ENCODE measurements at regions not wholly inside any gene's neighbourhood (a gene's known extent, or its start where the extent isn't known, plus 50 kb on each side); places are given as distances from the start of the nearest gene placed in this dataset.

- H3K4me1 ChIP-seq = no peaks in the 10 kb centered on the region
- no peak overlapping the region for H3K27ac ChIP-seq
- ATAC-seq (no peak), DNase-seq (no peak)
- no peaks in the 10 kb centered on the region for H3K36me3 ChIP-seq (replicated peaks in 1 of 2; ENCODE audit: insufficient read depth in 1 of 2, low read depth in 2 of 2)
- H3K4me3 ChIP-seq = no peak overlapping the region
- TF ChIP-seq CTCF (IDR thresholded peaks at IDR 0.05) (no peak), POLR2A (IDR thresholded peaks at IDR 0.05) (no peak)
- intact Hi-C loops (cut with DNase I) = no loop called here
- H3K9me3 ChIP-seq = no peaks in the 10 kb centered on the region
- no peaks in the 10 kb centered on the region for H3K27me3 ChIP-seq
- 62 to 81% methylated on average over 5 of the region's 5 CpGs for WGBS, 2 donors
Observed at GRCh38 chr6:71452697-71453370, 164.2 kb downstream of the OGFRL1 start.

- H3K4me3 ChIP-seq = no peak overlapping the region
- no peak overlapping the region for H3K27ac ChIP-seq
- DNase-seq (no peak), ATAC-seq (no peak)
- intact Hi-C loops (cut with DNase I) = no loop called here
- TF ChIP-seq CTCF (IDR thresholded peaks at IDR 0.05) (no peak), POLR2A (IDR thresholded peaks at IDR 0.05) (no peak)
- H3K4me1 ChIP-seq = no peaks in the 10 kb centered on the region
- H3K9me3 ChIP-seq = no peaks in the 10 kb centered on the region
- H3K27me3 ChIP-seq = no peaks in the 10 kb centered on the region
- no peaks in the 10 kb centered on the region for H3K36me3 ChIP-seq (replicated peaks in 1 of 2; ENCODE audit: insufficient read depth in 1 of 2, low read depth in 2 of 2)
Observed at GRCh38 chr6:71453371-71453706, 164.7 kb downstream of the OGFRL1 start.

GRCh38 chr6:71454056-71454455 lies 165.4 kb downstream of the OGFRL1 start:
- Histone ChIP-seq H3K36me3 (replicated peaks in 1 of 2; ENCODE audit: insufficient read depth in 1 of 2, low read depth in 2 of 2) (no peaks in the 10 kb centered on the region), H3K4me1 (no peaks in the 10 kb centered on the region), H3K27ac (no peak overlapping the region), H3K9me3 (no peaks in the 10 kb centered on the region), H3K27me3 (no peaks in the 10 kb centered on the region), H3K4me3 (no peak overlapping the region)
- intact Hi-C loops (cut with DNase I) = no loop called here
- TF ChIP-seq CTCF (IDR thresholded peaks at IDR 0.05) (no peak), POLR2A (IDR thresholded peaks at IDR 0.05) (no peak)
- WGBS, 2 donors = 42 to 56% methylated on average over 1 of the region's 1 CpG
- DNase-seq = no peak
- no peak for ATAC-seq

GRCh38 chr6:71457929-71458328 lies 169.3 kb downstream of the OGFRL1 start:
- intact Hi-C loops (cut with DNase I) = no loop called here
- Histone ChIP-seq H3K4me3 (no peak overlapping the region), H3K36me3 (replicated peaks in 1 of 2; ENCODE audit: insufficient read depth in 1 of 2, low read depth in 2 of 2) (no peaks in the 10 kb centered on the region), H3K9me3 (no peaks in the 10 kb centered on the region), H3K27ac (no peak overlapping the region), H3K4me1 (no peaks in the 10 kb centered on the region), H3K27me3 (no peaks in the 10 kb centered on the region)
- DNase-seq = peak in 2 of 4 donors; percentile 13 to 14
- ATAC-seq = no peak
- 70 to 92% methylated on average over 1 of the region's 1 CpG for WGBS, 2 donors
- no peak for TF ChIP-seq POLR2A (IDR thresholded peaks at IDR 0.05)
- no peak for TF ChIP-seq CTCF (IDR thresholded peaks at IDR 0.05)

- 88 to 92% methylated on average over 2 of the region's 2 CpGs for WGBS, 2 donors
- H3K36me3 ChIP-seq (replicated peaks in 1 of 2; ENCODE audit: insufficient read depth in 1 of 2, low read depth in 2 of 2) = no peaks in the 10 kb centered on the region
- H3K4me3 ChIP-seq = no peak overlapping the region
- ATAC-seq = no peak
- no peak for DNase-seq
- no peaks in the 10 kb centered on the region for H3K4me1 ChIP-seq
- intact Hi-C loops (cut with DNase I) = no loop called here
- no peak overlapping the region for H3K27ac ChIP-seq
- no peaks in the 10 kb centered on the region for H3K9me3 ChIP-seq
- TF ChIP-seq POLR2A (IDR thresholded peaks at IDR 0.05) (no peak), CTCF (IDR thresholded peaks at IDR 0.05) (no peak)
- H3K27me3 ChIP-seq = no peaks in the 10 kb centered on the region
Observed at GRCh38 chr6:71459162-71459561, 170.6 kb downstream of the OGFRL1 start.
